ENCODE measurements at regions not wholly inside any gene's neighbourhood (a gene's known extent, or its start where the extent isn't known, plus 50 kb on each side); places are given as distances from the start of the nearest gene placed in this dataset.

- 96% methylated on average over 3 of the region's 3 CpGs for WGBS
- Histone ChIP-seq H3K4me1 (ENCODE audit: control insufficient read depth in 4 of 4, insufficient read depth in 4 of 4, low read length in 3 of 4) (no peaks in the 10 kb centered on the region), H3K36me3 (ENCODE audit: control insufficient read depth in 4 of 4, insufficient read depth in 3 of 4, low read depth in 1 of 4, low read length in 3 of 4) (no peaks in the 10 kb centered on the region), H3K27ac (ENCODE audit: low read depth in 1 of 2, low read length in 2 of 2) (no peak overlapping the region), H3K9me3 (ENCODE audit: control insufficient read depth in 4 of 4, low read length in 3 of 4) (no peaks in the 10 kb centered on the region), H3K9ac (ENCODE audit: low read depth in 1 of 2, low read length in 2 of 2) (no peak overlapping the region), H3K27me3 (ENCODE audit: control insufficient read depth in 4 of 4, insufficient read depth in 4 of 4, low read length in 3 of 4) (no peaks in the 10 kb centered on the region), H3K4me3 (ENCODE audit: low read depth in 1 of 3, low read length in 3 of 3) (no peak overlapping the region)
- no peak for DNase-seq (ENCODE audit: low spot score)
- no peak for TF ChIP-seq JUND (IDR thresholded peaks at IDR 0.05)
- no peak for TF ChIP-seq HNF4A (conservative IDR thresholded peaks at IDR 0.05)
- TF ChIP-seq MAX (IDR thresholded peaks at IDR 0.05): no peak
- TF ChIP-seq, protein P1, sequence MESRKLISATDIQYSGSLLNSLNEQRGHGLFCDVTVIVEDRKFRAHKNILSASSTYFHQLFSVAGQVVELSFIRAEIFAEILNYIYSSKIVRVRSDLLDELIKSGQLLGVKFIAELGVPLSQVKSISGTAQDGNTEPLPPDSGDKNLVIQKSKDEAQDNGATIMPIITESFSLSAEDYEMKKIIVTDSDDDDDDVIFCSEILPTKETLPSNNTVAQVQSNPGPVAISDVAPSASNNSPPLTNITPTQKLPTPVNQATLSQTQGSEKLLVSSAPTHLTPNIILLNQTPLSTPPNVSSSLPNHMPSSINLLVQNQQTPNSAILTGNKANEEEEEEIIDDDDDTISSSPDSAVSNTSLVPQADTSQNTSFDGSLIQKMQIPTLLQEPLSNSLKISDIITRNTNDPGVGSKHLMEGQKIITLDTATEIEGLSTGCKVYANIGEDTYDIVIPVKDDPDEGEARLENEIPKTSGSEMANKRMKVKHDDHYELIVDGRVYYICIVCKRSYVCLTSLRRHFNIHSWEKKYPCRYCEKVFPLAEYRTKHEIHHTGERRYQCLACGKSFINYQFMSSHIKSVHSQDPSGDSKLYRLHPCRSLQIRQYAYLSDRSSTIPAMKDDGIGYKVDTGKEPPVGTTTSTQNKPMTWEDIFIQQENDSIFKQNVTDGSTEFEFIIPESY (IDR thresholded peaks at IDR 0.05): no peak
- TF ChIP-seq SP1 (IDR thresholded peaks at IDR 0.05): no peak
- TF ChIP-seq FOXA1 (IDR thresholded peaks at IDR 0.05): no peak
These were observed 71.0 kb downstream of the NENF start for GRCh38 chr1:212503714-212504113.

DNA sequence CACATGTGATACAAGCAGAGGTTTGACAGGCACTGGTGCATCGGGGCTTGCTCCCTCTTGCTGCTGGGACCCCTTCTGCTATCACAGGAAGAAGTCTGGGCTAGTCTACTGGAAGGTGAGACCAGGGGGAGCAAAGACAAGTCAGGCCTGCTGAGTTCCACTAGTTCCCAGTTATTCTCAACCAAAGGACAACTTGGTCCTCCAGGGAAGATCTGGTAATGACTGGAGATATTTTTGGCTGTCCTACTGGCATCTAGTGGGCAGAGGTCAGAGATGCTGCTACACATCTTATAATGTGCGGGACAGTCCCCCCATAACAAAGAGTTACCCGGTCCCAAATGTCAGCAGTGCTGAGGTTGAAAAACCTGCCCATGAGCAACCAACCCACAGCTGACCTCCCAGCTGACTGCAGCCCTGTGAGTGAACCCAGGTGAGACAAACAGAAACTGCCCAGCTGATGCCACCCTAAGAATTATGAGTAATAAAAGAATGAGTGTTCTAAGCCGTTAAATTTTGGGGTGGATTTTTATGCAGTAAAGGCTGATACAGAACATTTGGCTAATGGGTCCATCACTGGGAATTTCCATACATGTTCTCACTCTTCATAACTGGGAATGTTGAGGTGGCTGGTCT lies 71.6 kb downstream of the NENF start:
- no peak overlapping the region for H3K4me3 ChIP-seq (ENCODE audit: low read depth in 1 of 3, low read length in 3 of 3)
- TF ChIP-seq GABPA (IDR thresholded peaks at IDR 0.05 in 1 of 2, conservative IDR thresholded peaks at IDR 0.05 in 1 of 2) (no peak), MAX (IDR thresholded peaks at IDR 0.05) (no peak), FOXA2 (IDR thresholded peaks at IDR 0.05) (no peak), RAD21 (IDR thresholded peaks at IDR 0.05) (no peak), SP1 (IDR thresholded peaks at IDR 0.05) (no peak), HNF4G (IDR thresholded peaks at IDR 0.05) (no peak), FOXA1 (IDR thresholded peaks at IDR 0.05) (no peak), NR2F2 (IDR thresholded peaks at IDR 0.05) (no peak), TAF1 (conservative IDR thresholded peaks at IDR 0.05) (no peak)
- TF ChIP-seq, protein P2, sequence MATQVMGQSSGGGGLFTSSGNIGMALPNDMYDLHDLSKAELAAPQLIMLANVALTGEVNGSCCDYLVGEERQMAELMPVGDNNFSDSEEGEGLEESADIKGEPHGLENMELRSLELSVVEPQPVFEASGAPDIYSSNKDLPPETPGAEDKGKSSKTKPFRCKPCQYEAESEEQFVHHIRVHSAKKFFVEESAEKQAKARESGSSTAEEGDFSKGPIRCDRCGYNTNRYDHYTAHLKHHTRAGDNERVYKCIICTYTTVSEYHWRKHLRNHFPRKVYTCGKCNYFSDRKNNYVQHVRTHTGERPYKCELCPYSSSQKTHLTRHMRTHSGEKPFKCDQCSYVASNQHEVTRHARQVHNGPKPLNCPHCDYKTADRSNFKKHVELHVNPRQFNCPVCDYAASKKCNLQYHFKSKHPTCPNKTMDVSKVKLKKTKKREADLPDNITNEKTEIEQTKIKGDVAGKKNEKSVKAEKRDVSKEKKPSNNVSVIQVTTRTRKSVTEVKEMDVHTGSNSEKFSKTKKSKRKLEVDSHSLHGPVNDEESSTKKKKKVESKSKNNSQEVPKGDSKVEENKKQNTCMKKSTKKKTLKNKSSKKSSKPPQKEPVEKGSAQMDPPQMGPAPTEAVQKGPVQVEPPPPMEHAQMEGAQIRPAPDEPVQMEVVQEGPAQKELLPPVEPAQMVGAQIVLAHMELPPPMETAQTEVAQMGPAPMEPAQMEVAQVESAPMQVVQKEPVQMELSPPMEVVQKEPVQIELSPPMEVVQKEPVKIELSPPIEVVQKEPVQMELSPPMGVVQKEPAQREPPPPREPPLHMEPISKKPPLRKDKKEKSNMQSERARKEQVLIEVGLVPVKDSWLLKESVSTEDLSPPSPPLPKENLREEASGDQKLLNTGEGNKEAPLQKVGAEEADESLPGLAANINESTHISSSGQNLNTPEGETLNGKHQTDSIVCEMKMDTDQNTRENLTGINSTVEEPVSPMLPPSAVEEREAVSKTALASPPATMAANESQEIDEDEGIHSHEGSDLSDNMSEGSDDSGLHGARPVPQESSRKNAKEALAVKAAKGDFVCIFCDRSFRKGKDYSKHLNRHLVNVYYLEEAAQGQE (IDR thresholded peaks at IDR 0.05): no peak
- TF ChIP-seq, protein P3, sequence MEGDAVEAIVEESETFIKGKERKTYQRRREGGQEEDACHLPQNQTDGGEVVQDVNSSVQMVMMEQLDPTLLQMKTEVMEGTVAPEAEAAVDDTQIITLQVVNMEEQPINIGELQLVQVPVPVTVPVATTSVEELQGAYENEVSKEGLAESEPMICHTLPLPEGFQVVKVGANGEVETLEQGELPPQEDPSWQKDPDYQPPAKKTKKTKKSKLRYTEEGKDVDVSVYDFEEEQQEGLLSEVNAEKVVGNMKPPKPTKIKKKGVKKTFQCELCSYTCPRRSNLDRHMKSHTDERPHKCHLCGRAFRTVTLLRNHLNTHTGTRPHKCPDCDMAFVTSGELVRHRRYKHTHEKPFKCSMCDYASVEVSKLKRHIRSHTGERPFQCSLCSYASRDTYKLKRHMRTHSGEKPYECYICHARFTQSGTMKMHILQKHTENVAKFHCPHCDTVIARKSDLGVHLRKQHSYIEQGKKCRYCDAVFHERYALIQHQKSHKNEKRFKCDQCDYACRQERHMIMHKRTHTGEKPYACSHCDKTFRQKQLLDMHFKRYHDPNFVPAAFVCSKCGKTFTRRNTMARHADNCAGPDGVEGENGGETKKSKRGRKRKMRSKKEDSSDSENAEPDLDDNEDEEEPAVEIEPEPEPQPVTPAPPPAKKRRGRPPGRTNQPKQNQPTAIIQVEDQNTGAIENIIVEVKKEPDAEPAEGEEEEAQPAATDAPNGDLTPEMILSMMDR (IDR thresholded peaks at IDR 0.05; ENCODE audit: low read depth, low read length, missing input control): no peak
- no peaks in the 10 kb centered on the region for H3K9me3 ChIP-seq (ENCODE audit: control insufficient read depth in 4 of 4, low read length in 3 of 4)
- H3K27ac ChIP-seq (ENCODE audit: low read depth in 1 of 2, low read length in 2 of 2): no peak overlapping the region
- H3K9ac ChIP-seq (ENCODE audit: low read depth in 1 of 2, low read length in 2 of 2): no peak overlapping the region
- H3K4me1 ChIP-seq (ENCODE audit: control insufficient read depth in 4 of 4, insufficient read depth in 4 of 4, low read length in 3 of 4): no peaks in the 10 kb centered on the region
- no peak for DNase-seq (ENCODE audit: low spot score)
- WGBS: 87% methylated on average over 4 of the region's 4 CpGs
- H3K36me3 ChIP-seq (ENCODE audit: control insufficient read depth in 4 of 4, insufficient read depth in 3 of 4, low read depth in 1 of 4, low read length in 3 of 4): no peaks in the 10 kb centered on the region
- no peaks in the 10 kb centered on the region for H3K27me3 ChIP-seq (ENCODE audit: control insufficient read depth in 4 of 4, insufficient read depth in 4 of 4, low read length in 3 of 4)

All from liver (tissue), 8 donors.